ENCODE measurements at regions not wholly inside any gene's neighbourhood (a gene's known extent, or its start where the extent isn't known, plus 50 kb on each side); places are given as distances from the start of the nearest gene placed in this dataset.

- Mint-ChIP-seq H3K27me3 (ENCODE audit: low read depth) (no peaks in the 10 kb centered on the region), H3K27ac (no peak overlapping the region), H3K4me3 (no peak overlapping the region), H3K9me3 (no peaks in the 10 kb centered on the region), H3K4me1 (peaks cover 12 to 14% of the 10 kb centered on the region in 2 experiments), H3K36me3 (ENCODE audit: insufficient read depth in 1 of 3, low read depth in 3 of 3) (no peaks in the 10 kb centered on the region)
- Histone ChIP-seq H3K18ac (ENCODE audit: insufficient read length, low read depth, low read length) (no peak overlapping the region), H2BK20ac (ENCODE audit: low read depth, low read length, poor library complexity, severe bottlenecking) (no peak overlapping the region), H3K9me3 (ENCODE audit: control insufficient read depth, low read depth, low read length) (no peaks in the 10 kb centered on the region), H4K5ac (ENCODE audit: insufficient read length, low read depth, low read length) (no peak overlapping the region), H2BK5ac (ENCODE audit: insufficient read length, low read length) (no peak overlapping the region), H4K20me1 (ENCODE audit: control insufficient read depth, insufficient read depth, insufficient read length) (no peaks in the 10 kb centered on the region), H3K14ac (ENCODE audit: insufficient read depth, low read length) (no peak overlapping the region), H3K56ac (ENCODE audit: insufficient read length, low read depth, low read length) (no peak overlapping the region), H3K27me3 (ENCODE audit: insufficient read depth, low read length) (no peaks in the 10 kb centered on the region), H2BK15ac (ENCODE audit: low read depth, low read length) (no peak overlapping the region), H3K9ac (ENCODE audit: extremely low read depth, insufficient read length, low read length) (no peak overlapping the region), H3K79me1 (ENCODE audit: insufficient read depth, low read depth, low read length, poor library complexity, severe bottlenecking) (no peaks in the 10 kb centered on the region), H3K4ac (ENCODE audit: low read depth, low read length) (no peak overlapping the region), H3T11ph (ENCODE audit: low read length) (no peak overlapping the region), H2AFZ (ENCODE audit: low read length) (no peak overlapping the region), H4K91ac (ENCODE audit: insufficient read length, low read depth, low read length) (no peak overlapping the region), H2BK12ac (ENCODE audit: insufficient read length, low read depth, low read length) (no peak overlapping the region), H3K23ac (ENCODE audit: insufficient read length, low read depth, low read length) (no peak overlapping the region), H3K4me2 (ENCODE audit: insufficient read depth, insufficient read length, low read length) (no peak overlapping the region), H3K27ac (ENCODE audit: insufficient read length, low read depth, low read length) (no peak overlapping the region), H2AK5ac (ENCODE audit: insufficient read length, low read length) (no peak overlapping the region), H4K8ac (replicated peaks; ENCODE audit: insufficient read length, low read depth, low read length) (no peak overlapping the region), H3K79me2 (ENCODE audit: insufficient read depth, low read length) (no peaks in the 10 kb centered on the region), H3K4me1 (ENCODE audit: insufficient read depth, low read length) (no peaks in the 10 kb centered on the region), H3K23me2 (ENCODE audit: insufficient read length, low read depth, low read length, poor library complexity, severe bottlenecking) (no peaks in the 10 kb centered on the region), H2BK120ac (ENCODE audit: low read depth, low read length, poor library complexity, severe bottlenecking) (no peak overlapping the region)
- WGBS (ENCODE audit: extremely low coverage, insufficient read length, low lambda C conversion rate) = no CpG with 5 or more reads among the region's 2 CpGs
- TF ChIP-seq CTCF (conservative IDR thresholded peaks at IDR 0.05) = no peak
- DNase-seq = no peak
Measured at GRCh38 chr1:116231752-116232151, 120.6 kb downstream of the MAB21L3 start.
